ENCODE measurements at regions not wholly inside any gene's neighbourhood (a gene's known extent, or its start where the extent isn't known, plus 50 kb on each side); places are given as distances from the start of the nearest gene placed in this dataset.

DNA sequence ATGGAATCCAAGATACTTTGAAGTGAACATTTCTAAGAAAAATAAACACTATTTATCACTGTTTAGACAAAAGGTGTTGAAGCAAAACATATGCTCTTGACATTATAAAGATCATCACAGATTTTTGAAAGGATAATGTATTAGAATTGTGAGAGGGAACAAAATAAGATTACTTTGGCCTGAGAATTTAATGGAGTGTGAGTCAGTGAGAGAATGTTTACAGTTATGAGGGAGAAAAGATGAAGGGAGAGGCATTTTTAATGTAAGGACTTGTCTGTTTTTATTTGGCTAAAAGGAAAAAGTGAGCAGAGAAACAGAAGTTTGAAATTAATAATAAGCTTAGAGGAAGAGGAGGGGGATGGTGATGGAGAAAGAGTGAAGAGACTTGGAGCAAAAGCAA, 1010.1 kb downstream of the EFNA5 start:
- Histone ChIP-seq H3K4me3 (no peak overlapping the region), H3K36me3 (no peaks in the 10 kb centered on the region), H3K9me3 (no peaks in the 10 kb centered on the region), H3K27me3 (no peaks in the 10 kb centered on the region), H3K27ac (no peak overlapping the region), H3K4me1 (peaks cover 0 to 4% (median 0%) of the 10 kb centered on the region in 12 donors)
- TF ChIP-seq POLR2A (IDR thresholded peaks at IDR 0.05): no peak
- TF ChIP-seq, protein P1, sequence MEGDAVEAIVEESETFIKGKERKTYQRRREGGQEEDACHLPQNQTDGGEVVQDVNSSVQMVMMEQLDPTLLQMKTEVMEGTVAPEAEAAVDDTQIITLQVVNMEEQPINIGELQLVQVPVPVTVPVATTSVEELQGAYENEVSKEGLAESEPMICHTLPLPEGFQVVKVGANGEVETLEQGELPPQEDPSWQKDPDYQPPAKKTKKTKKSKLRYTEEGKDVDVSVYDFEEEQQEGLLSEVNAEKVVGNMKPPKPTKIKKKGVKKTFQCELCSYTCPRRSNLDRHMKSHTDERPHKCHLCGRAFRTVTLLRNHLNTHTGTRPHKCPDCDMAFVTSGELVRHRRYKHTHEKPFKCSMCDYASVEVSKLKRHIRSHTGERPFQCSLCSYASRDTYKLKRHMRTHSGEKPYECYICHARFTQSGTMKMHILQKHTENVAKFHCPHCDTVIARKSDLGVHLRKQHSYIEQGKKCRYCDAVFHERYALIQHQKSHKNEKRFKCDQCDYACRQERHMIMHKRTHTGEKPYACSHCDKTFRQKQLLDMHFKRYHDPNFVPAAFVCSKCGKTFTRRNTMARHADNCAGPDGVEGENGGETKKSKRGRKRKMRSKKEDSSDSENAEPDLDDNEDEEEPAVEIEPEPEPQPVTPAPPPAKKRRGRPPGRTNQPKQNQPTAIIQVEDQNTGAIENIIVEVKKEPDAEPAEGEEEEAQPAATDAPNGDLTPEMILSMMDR (IDR thresholded peaks at IDR 0.05): no peak
- intact Hi-C loops (cut with DNase I): no loop called here
- DNase-seq: no peak
- no peak for ATAC-seq

DNA sequence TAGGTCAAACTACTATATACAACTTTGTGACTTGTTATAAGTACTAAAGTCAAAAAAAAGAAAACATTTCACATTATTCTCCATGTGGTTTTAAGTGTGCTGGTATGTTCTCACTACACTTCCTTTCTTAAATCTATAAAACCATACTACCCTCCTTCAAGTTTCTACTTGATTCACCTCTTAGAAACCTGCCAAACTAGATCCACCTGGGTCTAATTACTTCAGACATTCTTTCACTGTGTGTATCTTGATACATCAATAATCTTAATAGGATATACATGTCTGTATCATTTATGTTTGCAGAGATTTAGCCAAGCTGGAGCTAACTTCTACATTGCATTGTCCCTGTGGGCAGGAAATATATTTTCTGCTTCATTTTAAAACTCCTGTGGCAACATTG, 1012.6 kb downstream of the EFNA5 start:
- ATAC-seq: no peak

DNA sequence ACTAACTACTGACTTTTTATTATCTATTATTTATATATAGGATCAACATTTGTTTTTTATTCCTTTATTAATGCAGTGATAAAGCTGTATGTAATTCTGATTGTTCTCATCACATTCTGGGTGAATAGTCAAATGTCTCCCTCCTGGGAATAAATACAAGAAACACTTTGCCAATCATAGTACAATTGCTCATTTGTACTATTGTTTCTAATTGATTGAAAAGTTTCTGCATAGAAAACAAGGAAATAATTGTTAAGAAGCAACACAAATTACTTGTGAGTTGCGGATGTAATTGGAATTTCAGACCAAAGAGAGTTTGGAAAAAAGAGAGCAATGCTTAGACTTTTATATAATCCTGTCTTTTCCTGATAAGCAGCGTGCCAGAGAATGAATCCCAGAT, 1013.9 kb downstream of the EFNA5 start:
- Histone ChIP-seq H3K27ac (no peak overlapping the region), H3K36me3 (no peaks in the 10 kb centered on the region), H3K27me3 (no peaks in the 10 kb centered on the region), H3K4me3 (no peak overlapping the region), H3K4me1 (peaks cover 0 to 4% (median 0%) of the 10 kb centered on the region in 12 donors), H3K9me3 (peaks cover 0 to 32% (median 8%) of the 10 kb centered on the region in 12 donors)
- 77 to 78% (median 77%) methylated on average over 2 of the region's 2 CpGs for WGBS, 4 donors
- intact Hi-C loops (cut with DNase I): no loop called here
- TF ChIP-seq, protein P1 (IDR thresholded peaks at IDR 0.05): no peak
- no peak for TF ChIP-seq POLR2A (IDR thresholded peaks at IDR 0.05)
- DNase-seq: no peak
- no peak for ATAC-seq

More for the DNA sequence above, 1012.6 kb downstream of the EFNA5 start:
- Histone ChIP-seq H3K9me3 (peaks cover 0 to 23% (median 8%) of the 10 kb centered on the region in 12 donors), H3K27ac (no peak overlapping the region), H3K27me3 (no peaks in the 10 kb centered on the region), H3K36me3 (no peaks in the 10 kb centered on the region), H3K4me3 (no peak overlapping the region), H3K4me1 (peaks cover 0 to 4% (median 0%) of the 10 kb centered on the region in 12 donors)
- TF ChIP-seq, protein P1 (IDR thresholded peaks at IDR 0.05): no peak
- TF ChIP-seq POLR2A (IDR thresholded peaks at IDR 0.05): no peak
- DNase-seq: no peak
- intact Hi-C loops (cut with DNase I): no loop called here

DNA sequence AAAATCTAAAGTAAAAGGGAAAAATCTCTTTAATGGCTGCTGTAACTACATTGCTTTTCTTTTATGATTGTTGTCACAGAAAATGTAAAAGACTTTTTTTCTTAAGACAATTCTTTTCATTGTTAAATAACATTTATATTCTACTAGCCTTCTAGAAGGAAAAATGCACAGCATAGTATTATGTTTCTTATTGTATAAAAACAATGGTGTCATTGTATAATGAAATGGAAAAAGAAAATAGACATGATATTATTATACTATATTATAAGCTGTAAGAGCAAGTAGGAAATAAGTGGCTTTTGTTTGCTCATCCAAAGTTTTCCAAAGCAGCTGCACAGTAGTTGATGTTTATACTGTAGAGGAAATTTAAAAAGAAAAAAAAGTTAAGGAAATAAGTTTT, 1021.7 kb downstream of the EFNA5 start:
- Histone ChIP-seq H3K27ac (no peak overlapping the region), H3K4me3 (no peak overlapping the region), H3K36me3 (no peaks in the 10 kb centered on the region), H3K27me3 (no peaks in the 10 kb centered on the region), H3K9me3 (peaks cover 0 to 16% (median 0%) of the 10 kb centered on the region in 12 donors), H3K4me1 (no peaks in the 10 kb centered on the region)
- TF ChIP-seq, protein P1 (IDR thresholded peaks at IDR 0.05): no peak
- TF ChIP-seq POLR2A (IDR thresholded peaks at IDR 0.05): no peak
- DNase-seq (no peak), ATAC-seq (no peak)
- intact Hi-C loops (cut with DNase I): no loop called here
